Coronary artery (tissue), 2 donors: ENCODE measurements at regions not wholly inside any gene's neighbourhood (a gene's known extent, or its start where the extent isn't known, plus 50 kb on each side); places are given as distances from the start of the nearest gene placed in this dataset.

Experiments
- DNase-seq: peaks from one replicate; pipeline ENCODE4 v3.0.0-alpha.2; 2017; ENCODE audit warnings: low spot score
- H3K27ac ChIP-seq, 2 donors: fragments of 200-600 bp; sonication (generic); one replicate each; pipeline ENCODE4 v1.5.1; 2016 to 2019
- H3K4me3 ChIP-seq: fragments of 200-600 bp; sonication (generic); 2 replicates; pipeline ENCODE4 v1.5.1; 2016; ENCODE audit warnings: mild to moderate bottlenecking, moderate library complexity
- TF ChIP-seq, protein P1 (sequence below): fragments of 200-600 bp; sonication (generic); IDR thresholded peaks from one replicate; pipeline ENCODE4 v1.5.1; 2019; ENCODE audit warnings: antibody characterized with exemption

DNA sequence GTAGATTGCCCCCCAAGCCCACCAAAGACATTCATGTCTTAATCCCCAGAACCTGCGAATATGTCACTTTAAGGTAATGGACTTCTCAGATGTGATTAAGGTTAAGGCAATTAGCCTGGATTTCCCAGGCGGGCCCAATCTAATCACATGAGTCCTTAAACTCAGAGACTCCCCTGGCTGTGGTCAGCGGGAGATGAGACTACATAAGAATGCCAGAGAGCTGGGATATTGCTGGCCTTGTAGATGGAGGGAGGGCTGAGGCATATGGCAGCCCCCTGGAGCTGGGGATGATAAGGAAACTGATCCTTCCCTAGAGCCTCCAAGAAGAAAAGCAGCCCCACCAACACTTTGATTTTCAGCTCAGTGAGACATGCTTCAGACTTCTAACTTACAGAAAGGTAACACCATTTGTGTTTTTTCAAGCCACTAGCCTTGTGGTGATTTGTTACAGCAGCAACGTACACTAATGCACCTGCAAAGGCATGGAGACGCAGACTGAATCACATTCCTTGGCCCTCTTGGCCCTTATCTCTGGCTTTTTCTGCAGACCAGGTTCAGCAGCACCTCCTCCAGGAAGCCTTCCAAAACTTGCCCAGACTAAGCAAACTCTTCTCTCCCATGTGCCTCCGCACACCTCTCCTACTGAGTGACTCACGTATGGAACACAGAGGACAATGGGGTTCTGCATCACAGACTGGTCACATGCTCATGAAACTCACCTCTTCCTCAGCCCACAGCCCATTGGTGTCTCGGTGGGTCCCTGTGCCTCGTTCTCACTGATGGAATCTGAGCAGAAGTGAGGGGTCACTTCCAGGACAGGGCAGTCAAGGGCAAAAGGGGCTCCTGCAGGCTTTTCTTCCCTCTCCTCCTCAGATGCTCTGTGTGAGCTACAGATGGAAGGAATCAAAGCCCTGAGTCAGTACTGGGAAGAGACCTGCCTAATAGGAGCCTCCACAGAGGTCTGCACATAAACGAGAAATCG lies 86.3 kb upstream of the HMGXB4 start:
- DNase-seq, result no peak
- TF ChIP-seq, protein P1, sequence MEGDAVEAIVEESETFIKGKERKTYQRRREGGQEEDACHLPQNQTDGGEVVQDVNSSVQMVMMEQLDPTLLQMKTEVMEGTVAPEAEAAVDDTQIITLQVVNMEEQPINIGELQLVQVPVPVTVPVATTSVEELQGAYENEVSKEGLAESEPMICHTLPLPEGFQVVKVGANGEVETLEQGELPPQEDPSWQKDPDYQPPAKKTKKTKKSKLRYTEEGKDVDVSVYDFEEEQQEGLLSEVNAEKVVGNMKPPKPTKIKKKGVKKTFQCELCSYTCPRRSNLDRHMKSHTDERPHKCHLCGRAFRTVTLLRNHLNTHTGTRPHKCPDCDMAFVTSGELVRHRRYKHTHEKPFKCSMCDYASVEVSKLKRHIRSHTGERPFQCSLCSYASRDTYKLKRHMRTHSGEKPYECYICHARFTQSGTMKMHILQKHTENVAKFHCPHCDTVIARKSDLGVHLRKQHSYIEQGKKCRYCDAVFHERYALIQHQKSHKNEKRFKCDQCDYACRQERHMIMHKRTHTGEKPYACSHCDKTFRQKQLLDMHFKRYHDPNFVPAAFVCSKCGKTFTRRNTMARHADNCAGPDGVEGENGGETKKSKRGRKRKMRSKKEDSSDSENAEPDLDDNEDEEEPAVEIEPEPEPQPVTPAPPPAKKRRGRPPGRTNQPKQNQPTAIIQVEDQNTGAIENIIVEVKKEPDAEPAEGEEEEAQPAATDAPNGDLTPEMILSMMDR, result no peak

GRCh38 chr22:35172442-35172841 lies 84.9 kb upstream of the HMGXB4 start:
- Histone ChIP-seq H3K27ac (no peak overlapping the region), H3K4me3 (no peak overlapping the region)
- no peak for DNase-seq
- TF ChIP-seq, protein P1, result no peak

More for the DNA sequence above, 86.3 kb upstream of the HMGXB4 start:
- H3K27ac ChIP-seq, result no peak overlapping the region
- no peak overlapping the region for H3K4me3 ChIP-seq

- no peak overlapping the region for H3K4me3 ChIP-seq
- no peak for DNase-seq
- TF ChIP-seq, protein P1, result no peak
- no peak overlapping the region for H3K27ac ChIP-seq
These were observed 83.6 kb upstream of the HMGXB4 start for GRCh38 chr22:35173655-35174054.

GRCh38 chr22:35174401-35175038 lies 82.8 kb upstream of the HMGXB4 start:
- Histone ChIP-seq H3K4me3 (no peak overlapping the region), H3K27ac (no peak overlapping the region)
- no peak for DNase-seq
- TF ChIP-seq, protein P1, result no peak

- TF ChIP-seq, protein P1, result no peak
- no peak for DNase-seq
- H3K27ac ChIP-seq, result no peak overlapping the region
- no peak overlapping the region for H3K4me3 ChIP-seq
These were observed 81.9 kb upstream of the HMGXB4 start for GRCh38 chr22:35175392-35175791.

GRCh38 chr22:35177811-35178210 lies 79.5 kb upstream of the HMGXB4 start:
- Histone ChIP-seq H3K4me3 (no peak overlapping the region), H3K27ac (no peak overlapping the region)
- TF ChIP-seq, protein P1, result no peak
- DNase-seq, result no peak
